PFSK-1 (cell line): ENCODE measurements at regions not wholly inside any gene's neighbourhood (a gene's known extent, or its start where the extent isn't known, plus 50 kb on each side); places are given as distances from the start of the nearest gene placed in this dataset.

Experiments used
- FOXP2 ChIP-seq: optimal IDR thresholded peaks from 2 replicates; pipeline ENCODE3; 2011; ENCODE audit warnings: borderline replicate concordance, control low read depth, inconsistent platforms; ENCODE audit not compliant: insufficient read depth; ENCODE audit errors: extremely low read length, extremely low read depth
- POLR2AphosphoS5 ChIP-seq: IDR thresholded peaks from 2 replicates; pipeline ENCODE4 v1.6.1; 2012; ENCODE audit warnings: low read depth, mild to moderate bottlenecking, control low read depth, low read length, moderate library complexity
- SIN3A ChIP-seq: IDR thresholded peaks from 2 replicates; pipeline ENCODE4 v1.6.1; 2012; ENCODE audit warnings: mild to moderate bottlenecking, low read length, moderate library complexity, borderline replicate concordance; ENCODE audit not compliant: insufficient read depth
- TAF1 ChIP-seq: IDR thresholded peaks from 2 replicates; pipeline ENCODE4 v1.6.1; 2012; ENCODE audit warnings: low read length, control low read depth, borderline replicate concordance; ENCODE audit not compliant: insufficient read depth
- TF ChIP-seq, protein P1 (sequence below), 2 experiments: IDR thresholded peaks; 2 replicates each; pipeline versions ENCODE4 v1.6.1 to v1.8.0; 2011 to 2012; ENCODE audit warnings: low read depth in 2 of 2, low read length in 2 of 2, control low read depth in 1 of 2, inconsistent platforms in 1 of 2, mild to moderate bottlenecking in 1 of 2, moderate library complexity in 1 of 2; ENCODE audit not compliant: insufficient read depth in 1 of 2

DNA sequence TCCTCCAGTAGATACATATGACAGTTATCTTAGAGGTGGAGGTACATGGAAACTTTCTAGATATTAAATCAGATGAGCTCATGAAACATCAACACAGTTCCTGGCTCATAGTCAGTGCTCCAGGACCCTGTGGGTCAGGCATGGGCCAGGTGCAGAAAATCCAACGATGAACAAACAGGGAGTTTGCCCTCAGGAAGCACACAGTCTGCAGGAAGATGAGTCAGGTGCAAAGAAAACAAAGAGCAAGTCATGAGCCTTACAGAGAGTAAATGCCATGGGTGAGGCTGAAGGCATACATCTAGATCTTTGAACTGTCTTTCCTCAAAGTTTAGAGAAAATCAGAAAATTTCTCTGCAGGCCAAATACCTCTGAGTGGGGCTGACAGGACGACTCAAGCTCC is 184.2 kb upstream of the TPM1 start:
- TF ChIP-seq TAF1 (no peak), FOXP2 (no peak), SIN3A (no peak), POLR2AphosphoS5 (no peak)
- TF ChIP-seq, protein P1, sequence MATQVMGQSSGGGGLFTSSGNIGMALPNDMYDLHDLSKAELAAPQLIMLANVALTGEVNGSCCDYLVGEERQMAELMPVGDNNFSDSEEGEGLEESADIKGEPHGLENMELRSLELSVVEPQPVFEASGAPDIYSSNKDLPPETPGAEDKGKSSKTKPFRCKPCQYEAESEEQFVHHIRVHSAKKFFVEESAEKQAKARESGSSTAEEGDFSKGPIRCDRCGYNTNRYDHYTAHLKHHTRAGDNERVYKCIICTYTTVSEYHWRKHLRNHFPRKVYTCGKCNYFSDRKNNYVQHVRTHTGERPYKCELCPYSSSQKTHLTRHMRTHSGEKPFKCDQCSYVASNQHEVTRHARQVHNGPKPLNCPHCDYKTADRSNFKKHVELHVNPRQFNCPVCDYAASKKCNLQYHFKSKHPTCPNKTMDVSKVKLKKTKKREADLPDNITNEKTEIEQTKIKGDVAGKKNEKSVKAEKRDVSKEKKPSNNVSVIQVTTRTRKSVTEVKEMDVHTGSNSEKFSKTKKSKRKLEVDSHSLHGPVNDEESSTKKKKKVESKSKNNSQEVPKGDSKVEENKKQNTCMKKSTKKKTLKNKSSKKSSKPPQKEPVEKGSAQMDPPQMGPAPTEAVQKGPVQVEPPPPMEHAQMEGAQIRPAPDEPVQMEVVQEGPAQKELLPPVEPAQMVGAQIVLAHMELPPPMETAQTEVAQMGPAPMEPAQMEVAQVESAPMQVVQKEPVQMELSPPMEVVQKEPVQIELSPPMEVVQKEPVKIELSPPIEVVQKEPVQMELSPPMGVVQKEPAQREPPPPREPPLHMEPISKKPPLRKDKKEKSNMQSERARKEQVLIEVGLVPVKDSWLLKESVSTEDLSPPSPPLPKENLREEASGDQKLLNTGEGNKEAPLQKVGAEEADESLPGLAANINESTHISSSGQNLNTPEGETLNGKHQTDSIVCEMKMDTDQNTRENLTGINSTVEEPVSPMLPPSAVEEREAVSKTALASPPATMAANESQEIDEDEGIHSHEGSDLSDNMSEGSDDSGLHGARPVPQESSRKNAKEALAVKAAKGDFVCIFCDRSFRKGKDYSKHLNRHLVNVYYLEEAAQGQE (IDR thresholded peaks at IDR 0.05; ENCODE audit: insufficient read depth in 1 of 2, low read depth in 2 of 2, low read length in 2 of 2): no peak

DNA sequence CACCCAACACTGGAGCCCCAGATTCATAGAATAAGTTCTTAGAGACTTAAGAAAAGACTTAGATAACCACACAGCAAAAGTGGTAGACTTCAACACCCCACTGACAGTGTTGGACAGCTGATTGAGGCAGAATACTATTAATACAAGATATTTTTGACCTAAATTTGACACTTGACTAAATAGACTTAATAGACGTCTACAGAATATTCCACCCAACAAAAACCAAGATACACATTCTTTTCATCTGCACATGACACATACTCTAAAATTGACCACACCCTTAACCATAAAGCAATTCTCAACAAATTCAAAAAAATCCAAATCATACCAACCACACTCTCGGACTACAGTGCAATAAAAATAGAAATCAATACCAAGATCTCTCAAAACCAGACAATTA is 179.8 kb upstream of the TPM1 start:
- TF ChIP-seq FOXP2 (no peak), TAF1 (no peak), SIN3A (no peak), POLR2AphosphoS5 (no peak)
- TF ChIP-seq, protein P1 (IDR thresholded peaks at IDR 0.05; ENCODE audit: insufficient read depth in 1 of 2, low read depth in 2 of 2, low read length in 2 of 2): no peak

DNA sequence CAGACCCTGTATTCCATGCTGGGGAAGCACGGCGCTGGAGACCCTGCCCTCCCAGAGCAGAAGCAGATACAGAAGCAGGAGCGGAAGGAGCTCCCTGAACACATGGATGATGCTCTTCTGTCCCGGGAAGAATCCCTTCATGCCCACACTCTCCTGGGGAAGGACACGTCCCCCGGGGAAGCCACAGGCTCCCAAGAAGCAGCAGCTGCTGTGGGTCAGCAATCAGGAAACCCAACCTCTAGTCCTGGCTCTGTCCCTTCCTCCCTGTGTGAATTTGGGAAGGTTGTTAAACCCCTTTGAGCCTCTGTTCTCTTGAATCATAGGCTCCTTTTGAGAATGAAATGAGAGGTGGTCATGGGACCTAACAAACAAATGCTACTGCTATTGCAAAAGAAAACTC is 176.2 kb upstream of the TPM1 start:
- TF ChIP-seq SIN3A (no peak), TAF1 (no peak), FOXP2 (no peak), POLR2AphosphoS5 (no peak)
- TF ChIP-seq, protein P1 (IDR thresholded peaks at IDR 0.05; ENCODE audit: insufficient read depth in 1 of 2, low read depth in 2 of 2, low read length in 2 of 2): no peak

DNA sequence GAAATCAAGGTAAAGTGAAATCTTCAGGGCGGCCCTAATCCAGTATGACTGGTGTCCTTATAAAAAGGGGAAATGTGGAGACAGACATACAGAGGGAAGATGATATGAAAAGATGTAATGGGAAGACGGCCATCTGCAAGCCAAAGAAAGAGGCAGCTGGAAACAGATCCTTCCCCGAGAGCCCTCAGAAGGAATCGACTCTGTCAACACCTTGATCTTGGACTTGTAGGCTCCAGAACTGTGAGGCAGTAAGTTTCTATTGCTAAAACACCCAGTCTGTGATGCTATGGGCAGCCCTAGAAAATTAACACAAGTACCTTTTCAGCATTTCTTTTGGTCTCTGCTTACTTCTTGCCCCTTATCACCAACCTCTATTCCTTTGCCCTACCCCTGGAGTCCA is 174.7 kb upstream of the TPM1 start:
- TF ChIP-seq FOXP2 (no peak), SIN3A (no peak), POLR2AphosphoS5 (no peak), TAF1 (no peak)
- TF ChIP-seq, protein P1 (IDR thresholded peaks at IDR 0.05; ENCODE audit: insufficient read depth in 1 of 2, low read depth in 2 of 2, low read length in 2 of 2): no peak

DNA sequence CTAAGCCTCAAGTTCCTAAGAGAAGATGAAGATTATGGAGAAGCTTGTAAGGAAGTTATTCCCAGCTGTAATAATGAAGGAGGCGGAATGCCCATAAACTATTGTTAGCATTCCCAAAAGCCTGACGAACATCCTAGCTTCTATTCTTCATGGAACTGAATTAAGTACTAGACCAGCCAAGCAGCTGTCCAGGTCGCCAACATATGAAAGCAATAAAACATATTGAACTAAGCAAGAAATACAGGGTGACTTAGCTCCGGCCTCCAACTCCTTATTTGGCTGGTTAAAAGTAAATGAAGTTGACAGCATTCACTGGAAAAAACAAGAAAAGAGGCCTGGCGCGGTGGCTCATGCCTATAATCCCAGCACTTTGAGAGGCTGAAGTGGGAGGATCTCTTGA is 174.0 kb upstream of the TPM1 start:
- TF ChIP-seq TAF1 (no peak), FOXP2 (no peak), SIN3A (no peak), POLR2AphosphoS5 (no peak)
- TF ChIP-seq, protein P1 (IDR thresholded peaks at IDR 0.05; ENCODE audit: insufficient read depth in 1 of 2, low read depth in 2 of 2, low read length in 2 of 2): no peak
